Mammary epithelial cell (primary cell): ENCODE measurements at regions not wholly inside any gene's neighbourhood (a gene's known extent, or its start where the extent isn't known, plus 50 kb on each side); places are given as distances from the start of the nearest gene placed in this dataset.

ENCODE experiments used
- EZH2 ChIP-seq: IDR thresholded peaks from 2 replicates; pipeline ENCODE4 v1.6.1; 2012; ENCODE audit warnings: low read length, inconsistent platforms, borderline replicate concordance
- TF ChIP-seq, protein P1 (sequence below), 2 donors: IDR thresholded peaks in 1 of 2; conservative IDR thresholded peaks in 1 of 2; 2 replicates each; pipeline ENCODE4 v1.5.1; 2011 to 2012; ENCODE audit warnings: inconsistent platforms in 2 of 2, low read length in 2 of 2, mild to moderate bottlenecking in 2 of 2, control low read depth in 1 of 2, low read depth in 1 of 2; ENCODE audit not compliant: insufficient read depth in 1 of 2; ENCODE audit errors: extremely low read depth in 1 of 2

DNA sequence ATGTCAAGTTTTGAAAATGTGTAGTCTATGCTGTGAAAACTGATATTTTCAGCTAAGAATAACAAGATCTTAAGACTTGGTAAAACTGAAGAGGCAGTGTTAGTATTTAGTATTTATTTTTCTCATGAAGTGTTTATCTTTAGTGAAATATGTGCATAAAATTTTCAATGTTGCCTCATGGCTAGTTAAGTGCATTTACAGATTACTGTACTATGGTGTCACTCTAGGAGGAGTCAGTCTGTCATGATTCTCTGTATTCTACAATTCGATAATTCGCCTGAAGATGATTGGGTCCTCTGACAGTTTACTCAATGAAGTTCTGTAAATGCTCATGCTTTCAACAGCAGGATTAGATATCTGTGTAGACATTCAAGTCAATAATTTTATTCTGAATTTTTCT lies 488.1 kb upstream of the GRM3 start:
- TF ChIP-seq, protein P1, sequence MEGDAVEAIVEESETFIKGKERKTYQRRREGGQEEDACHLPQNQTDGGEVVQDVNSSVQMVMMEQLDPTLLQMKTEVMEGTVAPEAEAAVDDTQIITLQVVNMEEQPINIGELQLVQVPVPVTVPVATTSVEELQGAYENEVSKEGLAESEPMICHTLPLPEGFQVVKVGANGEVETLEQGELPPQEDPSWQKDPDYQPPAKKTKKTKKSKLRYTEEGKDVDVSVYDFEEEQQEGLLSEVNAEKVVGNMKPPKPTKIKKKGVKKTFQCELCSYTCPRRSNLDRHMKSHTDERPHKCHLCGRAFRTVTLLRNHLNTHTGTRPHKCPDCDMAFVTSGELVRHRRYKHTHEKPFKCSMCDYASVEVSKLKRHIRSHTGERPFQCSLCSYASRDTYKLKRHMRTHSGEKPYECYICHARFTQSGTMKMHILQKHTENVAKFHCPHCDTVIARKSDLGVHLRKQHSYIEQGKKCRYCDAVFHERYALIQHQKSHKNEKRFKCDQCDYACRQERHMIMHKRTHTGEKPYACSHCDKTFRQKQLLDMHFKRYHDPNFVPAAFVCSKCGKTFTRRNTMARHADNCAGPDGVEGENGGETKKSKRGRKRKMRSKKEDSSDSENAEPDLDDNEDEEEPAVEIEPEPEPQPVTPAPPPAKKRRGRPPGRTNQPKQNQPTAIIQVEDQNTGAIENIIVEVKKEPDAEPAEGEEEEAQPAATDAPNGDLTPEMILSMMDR (conservative IDR thresholded peaks at IDR 0.05 in 1 of 2, IDR thresholded peaks at IDR 0.05 in 1 of 2; ENCODE audit: extremely low read depth in 1 of 2, insufficient read depth in 1 of 2, low read depth in 1 of 2, low read length in 2 of 2): no peak
- no peak for TF ChIP-seq EZH2
